IMR-90 (cell line): ENCODE measurements at regions not wholly inside any gene's neighbourhood (a gene's known extent, or its start where the extent isn't known, plus 50 kb on each side); places are given as distances from the start of the nearest gene placed in this dataset.

Source experiments
- ATAC-seq: fragments of 200-7000 bp; cut with Tn5 transposase; 2 replicates; pipeline ENCODE4 v1.9.1; 2020; ENCODE audit warnings: low read depth, mild to moderate bottlenecking, moderate library complexity
- BruUV-seq: library from RNA; stranded (reverse); fragments of 400-500 nt; replicated peaks from 2 replicates; lab custom pipeline; 2021; lab: Mats Ljungman, UMichigan
- CTCF ChIA-PET: fragments of 300-600 bp; formaldehyde crosslinking; extraction: SDS; loops from one replicate; lab custom pipeline; 2021; ENCODE audit warnings: antibody characterized with exemption; lab: Yijun Ruan, JAX
- POLR2A ChIA-PET: fragments of 300-600 bp; sonication (Branson Sonifier 250); formaldehyde crosslinking; loops from one replicate; lab custom pipeline; 2022; ENCODE audit warnings: antibody characterized with exemption; ENCODE audit not compliant: unreplicated experiment; lab: Charles Lee
- DNase-seq: peaks from one replicate; pipeline ENCODE4 v3.0.0; 2013
- H2AFZ ChIP-seq: replicated peaks from 2 replicates; pipeline ENCODE3; 2013; ENCODE audit warnings: low read length, mild to moderate bottlenecking; ENCODE audit not compliant: poor library complexity
- H2AK5ac ChIP-seq: 2 replicates; pipeline ENCODE4 v1.6.1; 2013; ENCODE audit warnings: low read depth, low read length, inconsistent platforms
- H2AK9ac ChIP-seq: replicated peaks from 2 replicates; pipeline ENCODE3; 2013; ENCODE audit warnings: mild to moderate bottlenecking, low read depth, low read length, moderate library complexity; ENCODE audit not compliant: poor library complexity
- H2BK120ac ChIP-seq: 2 replicates; pipeline ENCODE4 v1.6.1; 2013; ENCODE audit warnings: low read depth, low read length, inconsistent platforms
- H2BK15ac ChIP-seq: 3 replicates; pipeline ENCODE4 v1.6.1; 2013; ENCODE audit warnings: low read depth, low read length, inconsistent platforms
- H2BK20ac ChIP-seq: 2 replicates; pipeline ENCODE4 v1.6.1; 2013; ENCODE audit warnings: low read depth, mild to moderate bottlenecking, inconsistent platforms, low read length, moderate library complexity
- H2BK5ac ChIP-seq: 2 replicates; pipeline ENCODE4 v1.6.1; 2013; ENCODE audit warnings: mild to moderate bottlenecking, low read depth, low read length, inconsistent platforms; ENCODE audit not compliant: poor library complexity, severe bottlenecking
- H3K14ac ChIP-seq: replicated peaks from 2 replicates; pipeline ENCODE4 v1.6.1; 2013; ENCODE audit warnings: low read depth, low read length, inconsistent platforms
- H3K18ac ChIP-seq: 2 replicates; pipeline ENCODE4 v1.6.1; 2013; ENCODE audit warnings: low read depth, low read length, control low read depth
- H3K23ac ChIP-seq: 2 replicates; pipeline ENCODE4 v1.6.1; 2013; ENCODE audit warnings: low read depth, low read length, inconsistent platforms
- H3K27ac ChIP-seq: 2 replicates; pipeline ENCODE4 v1.5.1; 2013; ENCODE audit warnings: mild to moderate bottlenecking, control low read depth, low read length; ENCODE audit not compliant: insufficient read depth
- H3K27me3 ChIP-seq: 2 replicates; pipeline ENCODE4 v1.6.1; 2013; ENCODE audit warnings: low read length; ENCODE audit not compliant: control insufficient read depth, insufficient read depth
- H3K36me3 ChIP-seq: 2 replicates; pipeline ENCODE4 v1.6.1; 2013; ENCODE audit warnings: low read length, mixed read lengths; ENCODE audit not compliant: control insufficient read depth, insufficient read depth
- H3K4ac ChIP-seq: 2 replicates; pipeline ENCODE4 v1.6.1; 2013; ENCODE audit warnings: low read depth, low read length, inconsistent platforms
- H3K4me1 ChIP-seq: 2 replicates; pipeline ENCODE4 v1.6.1; 2013; ENCODE audit warnings: low read length, mixed read lengths; ENCODE audit not compliant: control insufficient read depth, insufficient read depth
- H3K4me2 ChIP-seq: 2 replicates; pipeline ENCODE4 v1.6.1; 2013; ENCODE audit warnings: low read depth, mild to moderate bottlenecking, control low read depth, low read length, moderate library complexity
- H3K4me3 ChIP-seq: 2 replicates; pipeline ENCODE4 v1.5.1; 2013; ENCODE audit warnings: low read depth, mild to moderate bottlenecking, control low read depth, low read length, moderate library complexity; ENCODE audit not compliant: insufficient read depth
- H3K56ac ChIP-seq: 2 replicates; pipeline ENCODE4 v1.6.1; 2013; ENCODE audit warnings: low read length, inconsistent platforms; ENCODE audit not compliant: insufficient read depth; ENCODE audit errors: extremely low read depth
- H3K79me1 ChIP-seq, 2 experiments: 2 replicates each; pipeline ENCODE4 v1.6.1; 2013; ENCODE audit warnings: low read length in 2 of 2, inconsistent platforms in 1 of 2, low read depth in 1 of 2
- H3K9ac ChIP-seq: 2 replicates; pipeline ENCODE4 v1.6.1; 2013; ENCODE audit warnings: low read depth, low read length, control low read depth
- H3K9me1 ChIP-seq: 2 replicates; pipeline ENCODE4 v1.6.1; 2013; ENCODE audit warnings: low read length, inconsistent platforms; ENCODE audit not compliant: insufficient read depth
- H3K9me3 ChIP-seq: 2 replicates; pipeline ENCODE4 v1.6.1; 2013; ENCODE audit warnings: low read length; ENCODE audit not compliant: control insufficient read depth, insufficient read depth
- H4K20me1 ChIP-seq: 2 replicates; pipeline ENCODE4 v1.6.1; 2013; ENCODE audit warnings: low read length, inconsistent platforms; ENCODE audit not compliant: insufficient read depth
- H4K5ac ChIP-seq: 2 replicates; pipeline ENCODE4 v1.6.1; 2013; ENCODE audit warnings: mild to moderate bottlenecking, low read depth, low read length, control low read depth
- H4K8ac ChIP-seq, 2 experiments: 2 replicates each; pipeline ENCODE4 v1.6.1; 2013; ENCODE audit warnings: low read depth in 2 of 2, low read length in 2 of 2, control low read depth in 1 of 2, inconsistent platforms in 1 of 2
- H4K91ac ChIP-seq: 2 replicates; pipeline ENCODE4 v1.6.1; 2013; ENCODE audit warnings: low read depth, low read length, inconsistent platforms; ENCODE audit not compliant: insufficient read depth
- CTCF ChIP-seq: conservative IDR thresholded peaks from 2 replicates; pipeline ENCODE4 v1.5.1; 2012; ENCODE audit warnings: mild to moderate bottlenecking, low read depth, low read length, improper control_type of control experiment
- MXI1 ChIP-seq: IDR thresholded peaks from 2 replicates; pipeline ENCODE4 v1.6.1; 2012; ENCODE audit warnings: low read depth, mild to moderate bottlenecking, low read length, moderate library complexity, borderline replicate concordance
- NFE2L2 ChIP-seq: fragments of 150-350 bp; IDR thresholded peaks from 2 replicates; pipeline ENCODE4 v1.6.1; 2016; ENCODE audit warnings: low read depth, mild to moderate bottlenecking, low read length
- WGBS, 2 experiments: methylation state at CpG; one replicate each; pipeline versions ENCODE4 v1.1.5 to v1.1.7; 2013; ENCODE audit warnings: missing lambda C conversion rate in 2 of 2; ENCODE audit not compliant: insufficient read length in 1 of 2; ENCODE audit errors: extremely low coverage in 2 of 2; 5-methylcytosine and 5-hydroxymethylcytosine counted together
- dilution Hi-C: fragments of 300-500 bp; cut with HindIII; formaldehyde crosslinking; loops from one replicate; pipeline ENCODE4 v1.14.3; 2018; ENCODE audit warnings: low sequenced_read_pairs; ENCODE audit not compliant: unreplicated experiment
- in situ Hi-C: fragments of 300-500 bp; cut with MboI; formaldehyde crosslinking; loops from 3 replicates; pipeline ENCODE4 v1.14.3; 2019; ENCODE audit warnings: low sequenced_read_pairs, inconsistent platforms, mixed read lengths
- intact Hi-C: fragments of 100-400 bp; cut with micrococcal nuclease; formaldehyde crosslinking; loops from 2 replicates; pipeline ENCODE4 v1.10.0; 2022
- TF ChIP-seq, protein P1 (sequence below): fragments of 150-350 bp; IDR thresholded peaks from 2 replicates; pipeline ENCODE4 v1.6.1; 2017; ENCODE audit warnings: mild to moderate bottlenecking, antibody characterized with exemption, low read length, low read depth

DNA sequence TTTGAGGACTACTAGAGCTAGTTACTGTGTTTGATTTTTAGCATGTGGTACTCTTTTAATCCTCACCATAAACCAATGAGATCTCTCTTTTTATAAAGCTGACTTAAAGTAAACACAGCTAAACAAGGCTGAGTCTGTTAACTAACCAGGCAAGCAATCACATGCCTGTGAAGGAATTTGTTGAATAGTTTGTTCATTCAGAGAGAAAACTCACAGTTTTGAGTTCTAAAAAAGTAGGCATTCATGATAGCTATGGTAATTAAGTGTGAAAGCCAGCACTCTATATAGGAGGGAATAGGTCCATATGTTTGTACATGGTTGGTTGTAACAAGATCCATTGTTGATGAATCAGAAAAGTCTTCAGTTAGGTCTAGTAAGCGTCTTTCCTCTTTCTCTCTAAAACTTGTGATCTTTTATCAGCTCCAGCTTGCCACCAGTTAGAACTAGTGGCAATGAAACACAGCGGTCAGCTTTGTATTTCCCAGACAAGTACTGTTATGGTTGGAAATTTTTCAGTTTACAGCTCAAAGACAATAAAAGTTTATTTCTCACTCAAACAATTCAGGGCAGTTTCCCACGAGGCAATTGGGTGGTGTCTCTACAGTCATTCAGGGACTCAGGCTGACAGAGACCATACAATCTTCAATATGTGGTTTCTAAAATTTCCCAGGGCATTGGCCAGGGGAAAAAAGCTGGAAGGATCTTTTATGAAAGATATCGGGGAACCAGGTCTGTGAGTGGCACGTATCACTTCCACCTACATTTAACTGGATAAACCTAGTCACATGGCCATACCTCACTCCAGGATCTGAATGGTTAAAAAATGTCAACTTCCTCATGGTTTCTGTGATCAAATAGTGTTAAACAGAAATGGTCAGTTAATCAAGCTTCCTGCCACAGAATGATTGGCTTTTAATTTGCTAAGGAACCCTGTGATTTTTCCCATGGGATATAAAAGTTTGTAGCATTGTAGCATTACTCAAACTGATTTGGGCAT lies 203.1 kb downstream of the KIF21A start:
- no peak overlapping the region for H2BK15ac ChIP-seq
- H4K20me1 ChIP-seq = no peaks in the 10 kb centered on the region
- ATAC-seq (no peak), DNase-seq (no peak)
- no peak overlapping the region for H2AFZ ChIP-seq
- no peaks in the 10 kb centered on the region for H3K4me1 ChIP-seq
- no peak overlapping the region for H3K18ac ChIP-seq
- H2AK9ac ChIP-seq = no peak overlapping the region
- no TSS peak for BruUV-seq
- POLR2A ChIA-PET = no interaction called here
- no peak overlapping the region for H3K4me3 ChIP-seq
- no peak overlapping the region for H3K27ac ChIP-seq
- no peak overlapping the region for H2BK5ac ChIP-seq
- in situ Hi-C loops (no loop called here), intact Hi-C loops (no loop called here), dilution Hi-C loops (no loop called here)
- no peak overlapping the region for H3K4ac ChIP-seq
- H3K9me1 ChIP-seq = no peaks in the 10 kb centered on the region
- no peak overlapping the region for H4K8ac ChIP-seq
- no peak overlapping the region for H3K9ac ChIP-seq
- no peak overlapping the region for H2BK120ac ChIP-seq
- no peak overlapping the region for H3K14ac ChIP-seq
- CTCF ChIA-PET = no interaction called here
- WGBS, 2 experiments = no CpG with 5 or more reads among the region's 5 CpGs
- H3K27me3 ChIP-seq = no peaks in the 10 kb centered on the region
- no peak overlapping the region for H4K5ac ChIP-seq
- H4K91ac ChIP-seq = no peak overlapping the region
- TF ChIP-seq MXI1 (no peak), CTCF (no peak), NFE2L2 (no peak)
- TF ChIP-seq, protein P1, sequence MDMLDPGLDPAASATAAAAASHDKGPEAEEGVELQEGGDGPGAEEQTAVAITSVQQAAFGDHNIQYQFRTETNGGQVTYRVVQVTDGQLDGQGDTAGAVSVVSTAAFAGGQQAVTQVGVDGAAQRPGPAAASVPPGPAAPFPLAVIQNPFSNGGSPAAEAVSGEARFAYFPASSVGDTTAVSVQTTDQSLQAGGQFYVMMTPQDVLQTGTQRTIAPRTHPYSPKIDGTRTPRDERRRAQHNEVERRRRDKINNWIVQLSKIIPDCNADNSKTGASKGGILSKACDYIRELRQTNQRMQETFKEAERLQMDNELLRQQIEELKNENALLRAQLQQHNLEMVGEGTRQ = no peak
- H3K36me3 ChIP-seq = no peaks in the 10 kb centered on the region
- peaks cover 3% of the 10 kb centered on the region; the same call in 1 of the 2 replicates for H3K9me3 ChIP-seq
- no peak overlapping the region for H2BK20ac ChIP-seq
- no peaks in the 10 kb centered on the region for H3K79me1 ChIP-seq
- H2AK5ac ChIP-seq = no peak overlapping the region
- no peak overlapping the region for H3K56ac ChIP-seq
- no peak overlapping the region for H3K23ac ChIP-seq
- no peak overlapping the region for H3K4me2 ChIP-seq
